ENCODE measurements at regions not wholly inside any gene's neighbourhood (a gene's known extent, or its start where the extent isn't known, plus 50 kb on each side); places are given as distances from the start of the nearest gene placed in this dataset.

DNA sequence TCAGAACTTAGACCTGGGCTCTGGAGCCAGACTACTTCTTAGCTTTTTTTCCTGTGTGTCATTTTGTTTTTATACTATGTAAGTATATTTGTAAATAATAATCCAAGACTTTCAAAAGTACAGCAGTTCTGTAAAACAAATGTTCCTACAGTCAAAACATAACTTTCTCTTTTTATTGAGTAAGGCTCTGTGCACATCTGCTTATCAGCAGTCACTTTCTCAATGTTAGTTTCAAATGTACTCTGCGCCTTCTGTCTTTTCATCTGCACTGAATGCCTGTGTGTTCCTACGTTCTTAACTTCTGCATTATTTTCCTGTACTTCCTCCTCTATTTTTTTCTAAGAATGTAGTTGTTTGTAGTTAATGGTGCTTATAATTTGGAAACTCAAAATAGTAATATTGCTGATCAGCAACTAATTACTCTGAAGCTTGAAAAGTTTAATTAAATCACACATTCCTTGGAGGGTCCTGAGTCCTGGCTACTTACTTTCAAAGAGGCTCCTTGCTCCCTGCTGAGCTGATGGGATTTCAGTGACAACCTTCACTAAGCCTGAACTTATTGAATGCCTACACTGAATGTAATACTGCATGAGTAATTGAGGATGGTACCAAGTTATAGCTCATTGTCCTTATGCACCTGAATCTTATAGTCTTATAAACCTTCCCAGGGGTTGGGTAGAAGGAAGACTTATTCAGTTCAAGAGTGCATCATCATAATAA is 329.9 kb downstream of the KCNJ2 start:
- Histone ChIP-seq H3K27ac (no peak overlapping the region), H3K27me3 (no peaks in the 10 kb centered on the region), H3K4me1 (ENCODE audit: control insufficient read depth in 1 of 2, insufficient read depth in 1 of 2, low read depth in 1 of 2, low read length in 1 of 2) (no peaks in the 10 kb centered on the region), H3K36me3 (no peaks in the 10 kb centered on the region), H3K9me3 (no peaks in the 10 kb centered on the region), H3K4me3 (ENCODE audit: low read depth in 1 of 2, low read length in 1 of 2) (no peak overlapping the region)
- no peak for TF ChIP-seq CTCF (IDR thresholded peaks at IDR 0.05)

DNA sequence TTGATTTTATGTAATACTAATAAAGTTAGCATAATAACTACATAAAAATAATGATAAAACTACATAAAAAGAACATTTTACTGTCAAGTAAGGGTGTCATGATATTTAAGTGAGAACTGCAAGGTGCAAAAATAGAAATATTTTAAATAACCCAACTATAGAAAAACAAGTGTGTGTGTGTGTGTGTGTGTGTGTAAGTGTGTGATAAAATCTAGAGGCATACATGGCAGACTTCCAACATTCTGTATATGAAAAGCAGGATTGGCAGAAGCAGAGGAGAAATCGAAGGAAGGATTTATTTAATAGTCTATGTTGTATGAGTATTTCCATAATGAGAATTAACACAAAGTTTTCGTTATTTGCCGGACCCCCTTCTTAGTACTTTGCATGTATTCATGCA is 334.1 kb downstream of the KCNJ2 start:
- H3K36me3 ChIP-seq, result no peaks in the 10 kb centered on the region
- H3K4me1 ChIP-seq (ENCODE audit: control insufficient read depth in 1 of 2, insufficient read depth in 1 of 2, low read depth in 1 of 2, low read length in 1 of 2), result no peaks in the 10 kb centered on the region
- no peak overlapping the region for H3K27ac ChIP-seq
- H3K27me3 ChIP-seq, result no peaks in the 10 kb centered on the region
- H3K4me3 ChIP-seq (ENCODE audit: low read depth in 1 of 2, low read length in 1 of 2), result no peak overlapping the region
- H3K9me3 ChIP-seq, result no peaks in the 10 kb centered on the region
- TF ChIP-seq CTCF (IDR thresholded peaks at IDR 0.05), result no peak

DNA sequence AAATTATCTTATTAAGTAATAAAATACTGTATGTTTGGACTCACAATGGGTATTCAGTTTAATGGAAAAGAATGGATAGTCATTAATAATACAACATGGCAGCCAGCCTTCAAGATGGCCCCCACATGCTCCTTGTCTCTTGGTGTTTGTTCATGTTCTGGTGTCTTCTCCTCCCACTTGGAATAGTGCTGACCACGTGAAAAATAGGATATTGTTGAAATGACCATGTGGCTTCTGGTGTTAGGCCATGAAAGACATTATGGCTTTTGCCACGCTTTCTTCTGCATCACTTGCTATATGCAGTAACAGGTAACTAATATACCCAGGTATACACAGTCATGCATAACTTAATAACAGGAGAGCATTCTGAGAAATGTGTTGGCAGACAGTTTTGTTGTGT is 341.0 kb downstream of the KCNJ2 start:
- no peak overlapping the region for H3K27ac ChIP-seq
- H3K4me3 ChIP-seq (ENCODE audit: low read depth in 1 of 2, low read length in 1 of 2), result no peak overlapping the region
- no peaks in the 10 kb centered on the region for H3K4me1 ChIP-seq (ENCODE audit: control insufficient read depth in 1 of 2, insufficient read depth in 1 of 2, low read depth in 1 of 2, low read length in 1 of 2)
- no peaks in the 10 kb centered on the region for H3K27me3 ChIP-seq
- no peaks in the 10 kb centered on the region for H3K36me3 ChIP-seq
- no peak for TF ChIP-seq CTCF (IDR thresholded peaks at IDR 0.05)
- no peaks in the 10 kb centered on the region for H3K9me3 ChIP-seq

DNA sequence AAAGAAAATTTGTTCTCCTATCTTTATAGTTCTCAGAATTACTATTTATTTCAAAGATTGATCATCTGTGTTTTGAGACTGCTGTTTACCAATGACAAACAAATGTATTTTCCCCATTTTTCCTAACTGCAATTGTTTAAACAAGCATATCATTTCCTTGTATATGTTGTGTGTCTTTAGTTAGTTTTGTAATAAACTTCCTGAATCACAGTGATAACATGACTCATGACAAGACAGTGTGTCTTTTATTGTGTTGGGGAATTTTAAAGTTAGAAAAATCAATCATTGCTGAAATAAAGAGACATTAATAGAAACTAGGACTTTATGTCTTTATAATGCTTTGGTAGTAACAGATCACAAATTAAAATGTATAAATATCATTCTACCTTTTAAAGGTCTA is 348.5 kb downstream of the KCNJ2 start:
- H3K27ac ChIP-seq, result no peak overlapping the region
- H3K4me1 ChIP-seq (ENCODE audit: control insufficient read depth in 1 of 2, insufficient read depth in 1 of 2, low read depth in 1 of 2, low read length in 1 of 2), result no peaks in the 10 kb centered on the region
- H3K36me3 ChIP-seq, result no peaks in the 10 kb centered on the region
- H3K9me3 ChIP-seq, result no peaks in the 10 kb centered on the region
- H3K4me3 ChIP-seq (ENCODE audit: low read depth in 1 of 2, low read length in 1 of 2), result no peak overlapping the region
- H3K27me3 ChIP-seq, result no peaks in the 10 kb centered on the region
- no peak for TF ChIP-seq CTCF (IDR thresholded peaks at IDR 0.05)

DNA sequence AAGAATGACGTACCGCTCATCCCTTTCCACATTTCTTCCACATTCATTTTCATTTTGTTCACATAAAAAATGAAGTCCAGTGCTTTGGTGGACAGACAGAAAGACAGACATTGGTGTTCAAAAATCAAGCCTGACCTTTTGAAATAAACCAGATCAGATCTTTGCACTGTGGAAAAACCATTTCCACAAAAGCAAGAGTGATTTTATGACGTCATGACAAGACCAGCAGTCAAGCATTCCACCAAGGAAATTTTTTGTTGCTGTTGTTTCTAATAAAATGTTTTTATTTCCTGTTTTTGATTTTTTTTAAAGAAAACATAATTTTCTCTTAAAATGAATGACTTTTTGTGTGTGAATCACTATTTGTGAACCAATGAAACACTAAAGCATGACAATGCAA is 350.0 kb downstream of the KCNJ2 start:
- Histone ChIP-seq H3K4me3 (ENCODE audit: low read depth in 1 of 2, low read length in 1 of 2) (no peak overlapping the region), H3K9me3 (no peaks in the 10 kb centered on the region), H3K4me1 (ENCODE audit: control insufficient read depth in 1 of 2, insufficient read depth in 1 of 2, low read depth in 1 of 2, low read length in 1 of 2) (no peaks in the 10 kb centered on the region), H3K36me3 (no peaks in the 10 kb centered on the region), H3K27ac (no peak overlapping the region), H3K27me3 (no peaks in the 10 kb centered on the region)
- TF ChIP-seq CTCF (IDR thresholded peaks at IDR 0.05), result no peak
